Activated CD8-positive, alpha-beta memory T cell treated with anti-CD3 and anti-CD28 coated beads for 24 hours (primary cell): ENCODE measurements at regions not wholly inside any gene's neighbourhood (a gene's known extent, or its start where the extent isn't known, plus 50 kb on each side); places are given as distances from the start of the nearest gene placed in this dataset.
"Not testable (repeated sequence)": the region's sequence is repeated elsewhere in the genome, so short reads cannot be mapped to it uniquely, and the experiment has no call there.

ENCODE experiments used
- DNase-seq: peaks from one replicate; pipeline ENCODE4 v3.0.0-alpha.2; 2020

DNA sequence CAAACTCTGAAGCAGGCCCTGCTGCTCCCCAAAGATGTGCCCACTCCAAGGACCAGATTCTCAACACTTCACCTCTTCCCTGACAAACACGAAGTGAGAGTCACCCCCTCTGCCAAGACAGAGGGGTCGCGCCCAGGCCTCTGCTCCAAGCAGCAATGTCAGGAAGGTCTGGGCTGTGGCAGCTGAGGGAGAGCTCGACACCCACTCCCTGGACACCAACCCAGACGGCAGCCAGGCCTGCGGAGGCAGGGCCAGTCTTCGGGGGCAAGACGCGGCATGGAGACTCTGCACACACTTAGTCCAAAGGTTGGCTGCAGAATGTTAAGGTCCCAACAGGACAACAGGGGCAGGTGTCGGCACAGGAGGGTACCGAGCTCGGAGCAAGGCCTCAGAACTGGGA, 144.2 kb downstream of the DLL1 start:
- DNase-seq, result no peak

DNA sequence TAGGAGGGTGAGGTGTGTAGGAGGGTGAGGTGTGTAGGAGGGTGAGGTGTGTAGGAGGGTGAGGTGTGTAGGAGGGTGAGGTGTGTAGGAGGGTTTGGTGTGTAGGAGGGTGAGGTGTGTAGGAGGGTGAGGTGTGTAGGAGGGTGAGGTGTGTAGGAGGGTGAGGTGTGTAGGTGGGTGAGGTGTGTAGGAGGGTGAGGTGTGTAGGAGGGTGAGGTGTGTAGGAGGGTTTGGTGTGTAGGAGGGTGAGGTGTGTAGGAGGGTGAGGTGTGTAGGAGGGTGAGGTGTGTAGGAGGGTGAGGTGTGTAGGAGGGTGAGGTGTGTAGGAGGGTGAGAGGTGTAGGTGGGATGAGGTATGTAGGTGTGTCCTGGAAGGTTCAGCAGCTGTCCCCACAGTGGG, 144.7 kb downstream of the DLL1 start:
- DNase-seq, result not testable (repeated sequence)

- DNase-seq, result not testable (repeated sequence)
Measured at GRCh38 chr6:170145716-170146115, 145.2 kb downstream of the DLL1 start.

DNA sequence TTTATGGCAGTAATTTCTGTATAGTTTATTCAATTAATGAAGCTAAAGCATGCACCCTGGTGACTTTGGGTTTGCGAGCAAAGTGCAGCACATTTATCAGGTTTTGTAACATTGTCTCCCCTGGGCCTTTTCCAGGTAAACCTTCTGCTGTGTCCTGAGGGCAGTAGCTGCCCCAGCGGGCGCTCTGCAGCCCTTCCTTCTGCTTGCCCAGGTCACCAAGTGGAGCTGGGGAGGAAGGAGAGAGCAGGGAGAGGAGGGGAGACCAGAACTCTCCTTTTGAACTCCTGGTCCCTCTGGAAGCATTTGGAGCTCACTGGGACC, 145.6 kb downstream of the DLL1 start:
- DNase-seq, result no peak

- DNase-seq, result no peak
Measured at GRCh38 chr6:170144571-170145271, 146.2 kb downstream of the DLL1 start.

DNA sequence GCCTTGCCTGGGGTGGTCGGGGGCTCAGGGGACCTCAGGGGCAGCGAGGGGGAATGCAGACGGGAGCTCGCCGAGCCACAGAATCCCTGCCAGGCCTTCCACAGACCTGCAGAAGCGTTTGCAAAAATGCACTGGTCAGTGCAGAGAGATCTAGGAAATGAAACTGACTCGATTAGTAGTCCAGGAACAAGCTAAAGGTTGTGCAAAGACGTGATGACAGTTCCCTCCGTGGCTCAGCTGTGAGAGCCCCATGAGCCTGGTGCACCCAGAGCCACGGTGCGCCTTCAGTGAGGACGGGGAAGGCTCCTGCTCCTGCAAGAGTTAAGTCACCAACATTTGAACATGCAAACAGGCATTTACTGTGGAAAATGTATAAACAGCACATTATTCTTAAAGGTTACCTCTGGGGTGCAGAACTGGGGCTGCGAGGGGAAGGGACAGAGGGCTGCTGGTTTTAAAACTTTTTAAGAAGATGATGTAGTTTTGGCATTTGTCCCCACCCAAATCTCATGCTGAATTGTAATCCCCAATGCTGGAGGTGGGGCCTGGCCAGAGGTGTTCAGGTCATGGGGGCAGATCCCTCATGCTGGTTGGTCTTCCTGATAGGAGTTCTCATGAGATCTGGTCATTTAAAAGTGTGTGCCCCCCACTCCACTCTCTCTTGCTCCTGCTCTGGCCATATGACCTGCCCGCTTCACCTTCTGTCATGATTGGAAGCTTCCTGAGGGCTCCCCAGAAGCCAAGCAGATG, 147.3 kb downstream of the DLL1 start:
- no peak for DNase-seq

DNA sequence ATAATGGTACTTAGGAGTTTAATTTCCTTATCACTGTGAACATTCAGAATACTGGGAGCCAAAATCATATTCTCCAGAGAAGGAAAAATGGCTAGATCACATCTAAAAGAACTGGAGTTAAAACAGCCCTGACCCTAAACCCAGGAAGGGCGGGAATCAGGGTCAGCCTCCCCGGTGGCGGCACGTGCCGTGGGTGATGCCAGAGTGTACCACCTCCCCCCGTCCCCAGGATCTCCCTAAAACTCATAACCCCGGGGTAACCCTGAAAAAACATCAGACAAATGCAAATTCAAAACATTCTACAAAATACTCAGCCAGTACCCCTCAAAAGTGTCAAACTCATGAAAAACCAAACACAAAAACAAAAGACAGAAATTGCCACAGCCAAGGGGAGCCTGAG, 148.3 kb downstream of the DLL1 start:
- no peak for DNase-seq

DNA sequence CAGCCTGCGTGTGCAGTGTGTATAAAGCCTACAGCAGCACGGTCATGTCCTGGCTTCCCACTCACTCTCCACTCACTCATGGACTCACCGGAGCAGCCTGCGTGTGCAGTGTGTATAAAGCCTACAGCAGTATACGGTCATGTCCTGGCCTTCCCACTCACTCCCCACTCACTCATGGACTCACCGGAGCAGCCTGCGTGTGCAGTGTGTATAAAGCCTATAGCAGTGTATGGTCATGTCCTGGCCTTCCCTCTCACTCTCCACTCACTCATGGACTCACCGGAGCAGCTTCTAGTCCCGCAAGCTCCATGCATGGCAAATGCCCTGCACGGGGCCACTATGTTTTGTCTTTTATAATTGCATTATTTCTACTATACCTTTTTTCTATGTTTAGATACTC, 149.8 kb downstream of the DLL1 start:
- DNase-seq, result not testable (repeated sequence)

GRCh38 chr6:170140129-170140528, 150.7 kb downstream of the DLL1 start:
- DNase-seq, result no peak

- DNase-seq, result no peak
Measured at GRCh38 chr6:170139531-170139930, 151.3 kb downstream of the DLL1 start.

DNA sequence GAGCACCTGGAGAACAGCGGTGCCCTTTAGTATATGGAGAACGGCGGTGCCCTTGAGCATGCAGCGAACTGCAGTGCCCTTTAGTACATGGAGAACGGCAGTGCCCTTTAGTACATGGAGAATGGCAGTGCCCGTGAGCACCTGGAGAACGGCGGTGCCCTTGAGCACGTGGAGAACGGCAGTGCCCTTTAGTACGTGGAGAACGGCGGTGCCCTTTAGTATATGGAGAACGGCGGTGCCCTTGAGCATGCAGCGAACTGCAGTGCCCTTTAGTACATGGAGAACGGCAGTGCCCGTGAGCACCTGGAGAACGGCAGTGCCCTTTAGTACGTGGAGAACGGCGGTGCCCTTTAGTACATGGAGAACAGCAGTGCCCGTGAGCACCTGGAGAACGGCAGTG, 151.8 kb downstream of the DLL1 start:
- peak; percentile 19 for DNase-seq

- DNase-seq, result peak; percentile 42
Measured at GRCh38 chr6:170137911-170138910, 152.7 kb downstream of the DLL1 start.

DNA sequence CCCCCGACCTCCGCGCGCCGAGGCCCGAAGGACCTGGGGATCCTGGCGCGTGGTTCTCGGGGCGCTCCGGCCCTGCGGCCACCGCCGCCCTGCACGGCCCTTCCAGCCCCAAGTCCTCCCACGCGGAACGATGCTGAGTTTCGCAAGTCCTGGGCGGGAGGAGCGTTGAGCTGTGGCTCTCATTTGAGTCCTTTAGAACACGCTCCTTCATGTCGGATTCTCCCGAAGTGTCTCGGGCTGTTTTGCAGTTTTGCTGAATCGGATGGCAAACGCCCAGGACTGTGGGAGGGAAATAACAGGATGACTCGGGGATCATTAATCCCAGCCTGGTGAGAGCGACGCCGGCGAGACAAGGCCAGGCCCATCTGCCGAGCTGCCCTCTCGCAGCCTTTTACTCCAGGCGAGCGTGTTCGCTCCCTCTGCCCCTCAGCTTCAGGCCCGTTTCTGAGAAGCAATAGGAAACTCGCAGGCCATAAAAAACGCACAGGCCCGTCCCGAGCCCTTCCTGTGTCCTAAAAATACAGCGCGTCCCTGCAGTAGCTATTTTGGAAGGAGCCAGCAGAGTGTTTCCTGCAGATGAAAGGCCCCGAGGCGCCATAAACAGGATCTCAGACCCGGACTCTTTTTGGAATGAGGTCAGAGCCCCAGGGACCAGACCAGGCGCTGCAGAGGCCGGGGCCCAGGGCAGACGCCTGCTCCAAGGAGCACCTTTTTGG, 153.5 kb downstream of the DLL1 start:
- DNase-seq, result peak; percentile 37

DNA sequence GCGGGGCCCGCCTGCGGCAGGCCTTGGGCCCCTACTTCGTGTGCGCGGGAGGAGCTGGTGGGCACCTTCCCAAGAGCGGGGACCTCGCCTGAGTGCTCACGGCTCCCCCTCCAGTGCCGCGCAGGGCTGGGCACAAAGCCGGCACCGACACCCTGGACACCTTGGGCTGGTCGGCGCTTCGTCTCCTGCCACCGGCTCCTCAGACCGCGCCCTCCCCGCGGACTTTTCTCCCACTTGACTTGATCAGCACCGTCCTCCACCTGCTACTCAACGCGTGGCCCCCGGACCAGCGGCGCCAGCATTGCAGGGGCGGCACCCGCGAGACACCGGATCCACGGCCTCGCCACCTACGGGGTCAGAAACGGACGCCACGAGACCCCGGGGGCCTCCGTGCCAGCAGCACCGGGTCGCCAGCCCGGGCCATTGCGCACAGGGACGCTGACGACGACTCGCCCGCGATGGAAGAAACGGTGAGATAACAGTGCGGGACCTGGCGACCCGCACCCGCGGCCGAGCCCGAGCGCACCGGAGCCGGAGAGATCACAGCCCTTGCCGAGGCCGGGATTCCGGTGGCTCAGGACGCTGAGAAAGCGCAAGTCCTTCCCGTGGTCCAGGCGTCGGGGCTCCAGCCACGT, 154.2 kb downstream of the DLL1 start:
- no peak for DNase-seq

- DNase-seq, result no peak
Measured at GRCh38 chr6:170135821-170136471, 154.9 kb downstream of the DLL1 start.

- DNase-seq, result no peak
Measured at GRCh38 chr6:170135461-170135820, 155.4 kb downstream of the DLL1 start.

DNA sequence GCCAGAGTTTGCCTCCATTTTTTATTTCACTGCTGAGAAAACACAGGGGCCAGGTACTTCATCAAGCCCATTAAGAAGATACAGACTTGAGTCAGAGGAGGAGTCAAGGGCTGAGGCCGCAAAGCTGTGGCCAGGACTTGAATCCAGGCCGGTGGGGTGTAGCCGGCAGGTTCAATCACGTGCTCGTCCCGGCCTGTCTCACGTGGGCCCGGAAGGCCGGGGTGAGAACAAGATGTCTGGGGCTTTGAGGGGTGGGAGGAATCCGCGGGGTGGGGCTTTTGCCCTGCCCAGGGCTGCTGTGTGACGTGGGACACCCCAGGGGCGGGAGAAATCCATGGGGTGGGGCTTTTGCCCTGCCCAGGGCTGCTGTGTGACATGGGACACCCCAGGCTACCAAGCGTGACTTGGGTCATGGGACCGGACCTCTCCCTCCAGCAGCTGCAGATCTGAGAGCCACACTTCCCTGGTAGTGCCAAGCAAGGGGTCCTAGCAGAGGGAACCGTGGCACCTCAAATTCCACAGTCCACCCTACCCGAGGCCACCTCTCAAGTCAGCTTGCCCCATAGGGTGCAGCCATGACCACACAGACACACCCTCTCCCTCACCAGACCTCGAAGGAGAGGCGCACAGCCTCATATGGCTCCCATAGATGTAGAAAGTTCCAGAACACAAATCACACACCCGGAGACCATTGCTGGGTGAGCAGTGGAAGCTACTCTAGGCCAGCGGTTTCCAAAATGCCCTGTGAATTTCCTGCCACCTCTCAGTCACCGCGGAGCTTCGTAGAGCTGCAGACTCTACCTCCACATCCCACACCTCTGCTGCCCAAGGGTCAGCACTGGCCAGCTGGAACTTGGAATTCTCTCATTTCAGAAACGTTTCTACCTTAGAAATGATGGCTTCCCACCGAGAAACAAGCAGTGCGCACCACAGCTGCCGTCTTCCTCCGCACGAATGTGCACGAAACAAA, 156.1 kb downstream of the DLL1 start:
- DNase-seq, result no peak

DNA sequence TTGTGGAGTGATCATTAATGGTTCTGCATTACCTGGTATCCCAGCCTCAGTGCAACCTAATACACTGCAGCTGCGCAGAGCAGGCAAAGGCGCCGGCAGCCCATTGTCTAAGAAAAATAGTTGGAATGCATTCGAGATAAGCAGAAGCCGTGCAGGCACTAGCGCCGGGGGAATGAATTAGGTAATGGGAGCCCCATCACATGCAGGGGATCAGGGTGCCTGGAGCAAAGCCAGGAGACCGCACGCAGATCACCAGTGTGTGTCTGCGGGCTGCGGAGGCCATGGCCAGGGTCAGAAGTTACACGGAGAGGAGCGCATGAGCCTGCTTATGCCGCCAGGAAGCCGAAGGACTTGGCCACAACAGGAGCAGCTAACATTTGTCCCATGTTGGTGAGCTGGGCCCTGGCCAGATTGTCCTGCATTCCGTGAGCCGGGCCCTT, 156.8 kb downstream of the DLL1 start:
- DNase-seq, result peak; percentile 32

- no peak for DNase-seq
Measured at GRCh38 chr6:170132561-170132991, 158.3 kb downstream of the DLL1 start.

- DNase-seq, result no peak
Measured at GRCh38 chr6:170132011-170132521, 158.8 kb downstream of the DLL1 start.
